WTC11 (cell line): ENCODE measurements at regions not wholly inside any gene's neighbourhood (a gene's known extent, or its start where the extent isn't known, plus 50 kb on each side); places are given as distances from the start of the nearest gene placed in this dataset.

Source experiments
- ESRRA ChIP-seq: sonication (generic); formaldehyde crosslinking; IDR thresholded peaks from 2 replicates; pipeline ENCODE4 v1.8.1; 2022; ENCODE audit warnings: mild to moderate bottlenecking, missing genetic modification reagents, borderline replicate concordance
- JUN ChIP-seq: sonication (generic); formaldehyde crosslinking; IDR thresholded peaks from 2 replicates; pipeline ENCODE4 v1.8.0; 2023; ENCODE audit warnings: mild to moderate bottlenecking, missing genetic modification reagents
- TP53 ChIP-seq: sonication (generic); formaldehyde crosslinking; IDR thresholded peaks from 2 replicates; pipeline ENCODE4 v1.8.1; 2023; ENCODE audit warnings: mild to moderate bottlenecking, missing genetic modification reagents
- TF ChIP-seq, protein P1 (sequence below): fragments of 200-600 bp; IDR thresholded peaks from 2 replicates; pipeline ENCODE4 v1.8.0; 2022; ENCODE audit warnings: antibody characterized with exemption
- TF ChIP-seq, protein P2 (sequence below): sonication (generic); formaldehyde crosslinking; IDR thresholded peaks from 2 replicates; pipeline ENCODE4 v1.8.0; 2022; ENCODE audit warnings: mild to moderate bottlenecking, missing genetic modification reagents
- TF ChIP-seq, protein P3 (sequence below): sonication (generic); formaldehyde crosslinking; IDR thresholded peaks from 2 replicates; pipeline ENCODE4 v1.8.0; 2022; ENCODE audit warnings: mild to moderate bottlenecking, missing genetic modification reagents

DNA sequence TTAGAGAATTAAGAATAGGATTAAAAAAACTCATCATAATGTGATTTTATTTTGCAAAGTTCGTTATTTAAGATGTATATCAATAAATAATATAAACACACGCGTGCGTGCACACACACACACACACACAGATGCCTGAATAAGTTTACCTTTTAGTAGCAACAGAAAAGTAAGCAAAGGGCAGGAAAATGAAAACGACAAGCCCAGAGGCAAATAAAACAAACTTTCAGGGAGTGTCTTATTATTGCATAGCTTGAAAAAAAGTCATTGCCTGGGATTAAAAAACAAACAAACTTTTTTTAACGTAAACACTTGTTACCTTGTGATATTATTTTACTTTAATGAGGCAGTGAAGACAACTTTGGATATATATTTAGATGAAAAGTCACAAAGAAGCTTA is 226.4 kb downstream of the BAMBI start:
- no peak for TF ChIP-seq TP53 (CRISPR knock-in tag)
- TF ChIP-seq ESRRA, result no peak
- TF ChIP-seq, protein P1, sequence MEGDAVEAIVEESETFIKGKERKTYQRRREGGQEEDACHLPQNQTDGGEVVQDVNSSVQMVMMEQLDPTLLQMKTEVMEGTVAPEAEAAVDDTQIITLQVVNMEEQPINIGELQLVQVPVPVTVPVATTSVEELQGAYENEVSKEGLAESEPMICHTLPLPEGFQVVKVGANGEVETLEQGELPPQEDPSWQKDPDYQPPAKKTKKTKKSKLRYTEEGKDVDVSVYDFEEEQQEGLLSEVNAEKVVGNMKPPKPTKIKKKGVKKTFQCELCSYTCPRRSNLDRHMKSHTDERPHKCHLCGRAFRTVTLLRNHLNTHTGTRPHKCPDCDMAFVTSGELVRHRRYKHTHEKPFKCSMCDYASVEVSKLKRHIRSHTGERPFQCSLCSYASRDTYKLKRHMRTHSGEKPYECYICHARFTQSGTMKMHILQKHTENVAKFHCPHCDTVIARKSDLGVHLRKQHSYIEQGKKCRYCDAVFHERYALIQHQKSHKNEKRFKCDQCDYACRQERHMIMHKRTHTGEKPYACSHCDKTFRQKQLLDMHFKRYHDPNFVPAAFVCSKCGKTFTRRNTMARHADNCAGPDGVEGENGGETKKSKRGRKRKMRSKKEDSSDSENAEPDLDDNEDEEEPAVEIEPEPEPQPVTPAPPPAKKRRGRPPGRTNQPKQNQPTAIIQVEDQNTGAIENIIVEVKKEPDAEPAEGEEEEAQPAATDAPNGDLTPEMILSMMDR, result no peak
- TF ChIP-seq, protein P2, sequence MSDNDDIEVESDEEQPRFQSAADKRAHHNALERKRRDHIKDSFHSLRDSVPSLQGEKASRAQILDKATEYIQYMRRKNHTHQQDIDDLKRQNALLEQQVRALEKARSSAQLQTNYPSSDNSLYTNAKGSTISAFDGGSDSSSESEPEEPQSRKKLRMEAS (CRISPR knock-in tag), result no peak
- TF ChIP-seq, protein P3, sequence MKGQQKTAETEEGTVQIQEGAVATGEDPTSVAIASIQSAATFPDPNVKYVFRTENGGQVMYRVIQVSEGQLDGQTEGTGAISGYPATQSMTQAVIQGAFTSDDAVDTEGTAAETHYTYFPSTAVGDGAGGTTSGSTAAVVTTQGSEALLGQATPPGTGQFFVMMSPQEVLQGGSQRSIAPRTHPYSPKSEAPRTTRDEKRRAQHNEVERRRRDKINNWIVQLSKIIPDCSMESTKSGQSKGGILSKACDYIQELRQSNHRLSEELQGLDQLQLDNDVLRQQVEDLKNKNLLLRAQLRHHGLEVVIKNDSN (CRISPR knock-in tag), result no peak
- no peak for TF ChIP-seq JUN (CRISPR knock-in tag)
